OCI-LY7 (cell line): ENCODE measurements at regions not wholly inside any gene's neighbourhood (a gene's known extent, or its start where the extent isn't known, plus 50 kb on each side); places are given as distances from the start of the nearest gene placed in this dataset. TPM values are rescaled to one million over a fixed set of nuclear protein-coding genes. Genes with fewer than 3 reads are reported as not detected.

Source experiments
- BruUV-seq: library from RNA; stranded (reverse); fragments of 400-500 nt; replicated peaks from 2 replicates; lab custom pipeline; 2021; lab: Mats Ljungman, UMichigan
- CTCF ChIA-PET: fragments of 300-600 bp; sonication (Branson Sonifier 250); formaldehyde crosslinking; loops from one replicate; lab custom pipeline; 2022; ENCODE audit warnings: antibody characterized with exemption; ENCODE audit not compliant: unreplicated experiment; lab: Charles Lee
- POLR2A ChIA-PET: fragments of 300-600 bp; sonication (Branson Sonifier 250); formaldehyde crosslinking; loops from one replicate; lab custom pipeline; 2022; ENCODE audit warnings: antibody characterized with exemption; lab: Charles Lee
- DNase-seq: peaks from one replicate; pipeline ENCODE4 v3.0.0-alpha.2; 2015; ENCODE audit warnings: low spot score
- H2AFZ ChIP-seq: fragments of 200-600 bp; sonication (generic), shearing (Covaris generic); 2 replicates; pipeline ENCODE4 v1.6.1; 2014; ENCODE audit warnings: mild to moderate bottlenecking, antibody characterized with exemption, low read length, moderate library complexity
- H3K27ac ChIP-seq: fragments of 200-600 bp; sonication (generic); 2 replicates; pipeline ENCODE4 v1.5.1; 2014; ENCODE audit warnings: mixed run types, low read depth, mild to moderate bottlenecking, moderate library complexity, low read length, inconsistent platforms; ENCODE audit not compliant: poor library complexity, severe bottlenecking
- H3K36me3 ChIP-seq: fragments of 200-600 bp; sonication (generic); 2 replicates; pipeline ENCODE4 v1.6.1; 2014; ENCODE audit warnings: mild to moderate bottlenecking, antibody characterized with exemption, low read length, moderate library complexity, mixed read lengths; ENCODE audit not compliant: insufficient read depth
- H3K4me1 ChIP-seq: fragments of 200-600 bp; sonication (generic); 2 replicates; pipeline ENCODE4 v1.5.1; 2014; ENCODE audit warnings: mild to moderate bottlenecking, low read length; ENCODE audit not compliant: insufficient read depth, poor library complexity, severe bottlenecking
- H3K4me2 ChIP-seq: fragments of 200-600 bp; sonication (generic); 2 replicates; pipeline ENCODE4 v1.6.1; 2014; ENCODE audit warnings: mild to moderate bottlenecking, low read length
- H3K4me3 ChIP-seq: fragments of 200-600 bp; sonication (generic); 2 replicates; pipeline ENCODE4 v1.5.1; 2014; ENCODE audit warnings: mild to moderate bottlenecking, low read depth, low read length; ENCODE audit not compliant: poor library complexity, severe bottlenecking
- H3K79me2 ChIP-seq: fragments of 200-600 bp; sonication (generic); 2 replicates; pipeline ENCODE4 v1.6.1; 2016; ENCODE audit warnings: low read depth, mild to moderate bottlenecking, low read length, moderate library complexity, mixed read lengths; ENCODE audit not compliant: insufficient read depth
- H3K9me2 ChIP-seq: fragments of 200-600 bp; sonication (generic); 2 replicates; pipeline ENCODE4 v1.6.1; 2016; ENCODE audit warnings: mild to moderate bottlenecking, low read length, mixed read lengths; ENCODE audit not compliant: insufficient read depth
- H3K9me3 ChIP-seq: fragments of 200-600 bp; sonication (generic); 2 replicates; pipeline ENCODE4 v1.6.1; 2014; ENCODE audit warnings: mild to moderate bottlenecking, mixed run types, low read length, mixed read lengths
- H4K20me1 ChIP-seq: fragments of 200-600 bp; sonication (generic); 2 replicates; pipeline ENCODE4 v1.6.1; 2014; ENCODE audit warnings: mild to moderate bottlenecking, antibody characterized with exemption, low read length, moderate library complexity, mixed read lengths; ENCODE audit not compliant: insufficient read depth
- CTCF ChIP-seq: fragments of 200-600 bp; sonication (generic); conservative IDR thresholded peaks from 2 replicates; pipeline ENCODE4 v1.5.1; 2014; ENCODE audit warnings: mild to moderate bottlenecking, antibody characterized with exemption, low read length, moderate library complexity, mixed read lengths
- EZH2phosphoT487 ChIP-seq: fragments of 200-600 bp; sonication (generic); IDR thresholded peaks from 2 replicates; pipeline ENCODE4 v1.6.1; 2018; ENCODE audit warnings: low read depth, borderline replicate concordance, mild to moderate bottlenecking, mixed run types, antibody characterized with exemption, low read length, moderate library complexity, mixed read lengths
- intact Hi-C: fragments of 100-400 bp; cut with micrococcal nuclease; formaldehyde crosslinking; loops from one replicate; pipeline ENCODE4 v1.10.0; 2022; ENCODE audit not compliant: unreplicated experiment
- small RNA-seq: library from RNA; depleted of rRNA; stranded (forward); fragments of <200 nt; gene quantifications from one replicate; pipeline ENCODE3, GENCODE V24; 2014

- H3K9me3 ChIP-seq, result no peaks in the 10 kb centered on the region
- DNase-seq, result no peak
- POLR2A ChIA-PET, result interaction anchor here (0.7 to 0.8 kb wide), 2 partner anchors 13 to 369 kb away, joined by 3 read pairs; no protein-coding TSS in a partner anchor
- BruUV-seq, result no TSS peak
- TF ChIP-seq EZH2phosphoT487 (no peak), CTCF (no peak)
- no peak overlapping the region for H2AFZ ChIP-seq
- CTCF ChIA-PET, result no interaction called here
- H3K79me2 ChIP-seq, result no peaks in the 10 kb centered on the region
- intact Hi-C loops, result no loop called here
- no peak overlapping the region for H3K4me3 ChIP-seq
- no peaks in the 10 kb centered on the region for H3K4me1 ChIP-seq
- no peaks in the 10 kb centered on the region for H3K9me2 ChIP-seq
- no peaks in the 10 kb centered on the region for H3K36me3 ChIP-seq
- H3K4me2 ChIP-seq, result no peak overlapping the region
- no peaks in the 10 kb centered on the region for H4K20me1 ChIP-seq
- H3K27ac ChIP-seq, result no peak overlapping the region
Measured at GRCh38 chr12:79987731-79988130, 52.8 kb upstream of the PPP1R12A start.

Small RNA genes in the stretch of these regions (small RNA-seq; reads per million reads assigned to genes)
- gene SNRPGP20, result not detected
